Activated CD8-positive, alpha-beta T cell treated with anti-CD3 and anti-CD28 coated beads for 36 hours (primary cell): ENCODE measurements at regions not wholly inside any gene's neighbourhood (a gene's known extent, or its start where the extent isn't known, plus 50 kb on each side); places are given as distances from the start of the nearest gene placed in this dataset.

Experiments
- ATAC-seq: fragments of 200-7000 bp; cut with Tn5 transposase; one replicate; pipeline ENCODE4 v1.10.0; 2021; ENCODE audit warnings: mild to moderate bottlenecking, moderate library complexity
- CTCF ChIA-PET: fragments of 350-600 bp; sonication (Branson Sonifier 250); formaldehyde crosslinking; loops from one replicate; lab custom pipeline; 2021; ENCODE audit warnings: antibody characterized with exemption; lab: Charles Lee
- POLR2A ChIA-PET: fragments of 350-600 bp; sonication (Branson Sonifier 250); formaldehyde crosslinking; loops from one replicate; lab custom pipeline; 2021; ENCODE audit warnings: antibody characterized with exemption; lab: Charles Lee
- DNase-seq: peaks from one replicate; pipeline ENCODE4 v3.0.0-alpha.2; 2020
- H3K27ac Mint-ChIP-seq: one replicate; pipeline ENCODE4 v1.8.0; 2021; ENCODE audit warnings: mild to moderate bottlenecking, mixed read lengths
- H3K27me3 Mint-ChIP-seq: one replicate; pipeline ENCODE4 v1.8.0; 2021; ENCODE audit warnings: mixed read lengths
- H3K36me3 Mint-ChIP-seq: one replicate; pipeline ENCODE4 v1.8.0; 2021; ENCODE audit warnings: low read depth, mixed read lengths
- H3K4me1 Mint-ChIP-seq: one replicate; pipeline ENCODE4 v1.8.0; 2021; ENCODE audit warnings: low read depth, mixed read lengths
- H3K4me3 Mint-ChIP-seq: one replicate; pipeline ENCODE4 v1.8.0; 2021; ENCODE audit warnings: mild to moderate bottlenecking, moderate library complexity, mixed read lengths
- H3K9me3 Mint-ChIP-seq: one replicate; pipeline ENCODE4 v1.8.0; 2021; ENCODE audit warnings: mixed read lengths
- CTCF ChIP-seq: fragments of 200-600 bp; IDR thresholded peaks from one replicate; pipeline ENCODE4 v1.8.0; 2022; ENCODE audit warnings: antibody characterized with exemption, mild to moderate bottlenecking
- intact Hi-C: fragments of 100-400 bp; cut with micrococcal nuclease; formaldehyde crosslinking; loops from one replicate; pipeline ENCODE4 v1.10.0; 2022

GRCh38 chr11:21634956-21635355 is 557.9 kb upstream of the ANO5 start:
- H3K9me3 Mint-ChIP-seq: peaks cover 5% of the 10 kb centered on the region
- POLR2A ChIA-PET: no interaction called here
- H3K27me3 Mint-ChIP-seq: no peaks in the 10 kb centered on the region

GRCh38 chr11:21635394-21636145 is 557.3 kb upstream of the ANO5 start:
- POLR2A ChIA-PET: no interaction called here
- intact Hi-C loops: no loop called here
- H3K4me1 Mint-ChIP-seq: no peaks in the 10 kb centered on the region

More at GRCh38 chr11:21634956-21635355, 557.9 kb upstream of the ANO5 start:
- Mint-ChIP-seq H3K36me3 (no peaks in the 10 kb centered on the region), H3K4me1 (no peaks in the 10 kb centered on the region), H3K27ac (no peak overlapping the region), H3K4me3 (no peak overlapping the region)
- intact Hi-C loops: no loop called here
- CTCF ChIA-PET: no interaction called here
- ATAC-seq: no peak
- TF ChIP-seq CTCF: no peak
- no peak for DNase-seq

GRCh38 chr11:21636561-21636960 is 556.3 kb upstream of the ANO5 start:
- no peaks in the 10 kb centered on the region for H3K27me3 Mint-ChIP-seq
- no peaks in the 10 kb centered on the region for H3K4me1 Mint-ChIP-seq
- intact Hi-C loops: no loop called here
- ChIA-PET CTCF (no interaction called here), POLR2A (no interaction called here)
- TF ChIP-seq CTCF: no peak
- no peak for ATAC-seq
- DNase-seq: no peak
- H3K27ac Mint-ChIP-seq: no peak overlapping the region
- H3K36me3 Mint-ChIP-seq: no peaks in the 10 kb centered on the region
- H3K9me3 Mint-ChIP-seq: peaks cover 2% of the 10 kb centered on the region
- H3K4me3 Mint-ChIP-seq: no peak overlapping the region

More at GRCh38 chr11:21635394-21636145, 557.3 kb upstream of the ANO5 start:
- Mint-ChIP-seq H3K4me3 (no peak overlapping the region), H3K36me3 (no peaks in the 10 kb centered on the region), H3K27ac (no peak overlapping the region), H3K27me3 (no peaks in the 10 kb centered on the region), H3K9me3 (peaks cover 2% of the 10 kb centered on the region)
- no peak for TF ChIP-seq CTCF
- ATAC-seq (no peak), DNase-seq (no peak)
- CTCF ChIA-PET: no interaction called here

- Mint-ChIP-seq H3K36me3 (no peaks in the 10 kb centered on the region), H3K27me3 (no peaks in the 10 kb centered on the region), H3K9me3 (peaks cover 6% of the 10 kb centered on the region), H3K4me1 (no peaks in the 10 kb centered on the region), H3K4me3 (no peak overlapping the region), H3K27ac (no peak overlapping the region)
- ATAC-seq (no peak), DNase-seq (no peak)
- intact Hi-C loops: no loop called here
- ChIA-PET CTCF (no interaction called here), POLR2A (no interaction called here)
- no peak for TF ChIP-seq CTCF
Measured at GRCh38 chr11:21640491-21640890, 552.4 kb upstream of the ANO5 start.

- Mint-ChIP-seq H3K9me3 (peaks cover 6% of the 10 kb centered on the region), H3K36me3 (no peaks in the 10 kb centered on the region), H3K27ac (no peak overlapping the region), H3K4me1 (no peaks in the 10 kb centered on the region), H3K4me3 (no peak overlapping the region), H3K27me3 (no peaks in the 10 kb centered on the region)
- ChIA-PET CTCF (no interaction called here), POLR2A (no interaction called here)
- TF ChIP-seq CTCF: no peak
- intact Hi-C loops: no loop called here
- no peak for ATAC-seq
- DNase-seq: no peak
Measured at GRCh38 chr11:21641869-21642268, 551.0 kb upstream of the ANO5 start.
